K562 (cell line): ENCODE measurements at regions not wholly inside any gene's neighbourhood (a gene's known extent, or its start where the extent isn't known, plus 50 kb on each side); places are given as distances from the start of the nearest gene placed in this dataset.

Source experiments
- EP300 ChIP-seq: IDR thresholded peaks from 2 replicates; pipeline ENCODE4 v1.6.1; 2012; ENCODE audit warnings: low read length, improper control_type of control experiment
- SMAD3 ChIP-seq: fragments of 450-650 bp; formaldehyde crosslinking; conservative IDR thresholded peaks from 2 replicates; pipeline ENCODE4 v1.4.0; 2020; ENCODE audit warnings: mild to moderate bottlenecking
- TF ChIP-seq, protein P1 (sequence below): conservative IDR thresholded peaks from 2 replicates; pipeline ENCODE4 v1.6.1; 2011; ENCODE audit warnings: low read depth, mild to moderate bottlenecking, low read length; ENCODE audit not compliant: control insufficient read depth
- TF ChIP-seq, protein P2 (sequence below), 3 experiments: IDR thresholded peaks in 2 of 3; conservative IDR thresholded peaks in 1 of 3; 2 replicates each; pipeline ENCODE4 v1.5.1; 2011 to 2012; ENCODE audit warnings: low read length in 3 of 3, mild to moderate bottlenecking in 3 of 3, control low read depth in 2 of 3, improper control_type of control experiment in 1 of 3, inconsistent platforms in 1 of 3, low read depth in 1 of 3, mixed read lengths in 1 of 3, moderate library complexity in 1 of 3; ENCODE audit not compliant: insufficient read depth in 2 of 3

DNA sequence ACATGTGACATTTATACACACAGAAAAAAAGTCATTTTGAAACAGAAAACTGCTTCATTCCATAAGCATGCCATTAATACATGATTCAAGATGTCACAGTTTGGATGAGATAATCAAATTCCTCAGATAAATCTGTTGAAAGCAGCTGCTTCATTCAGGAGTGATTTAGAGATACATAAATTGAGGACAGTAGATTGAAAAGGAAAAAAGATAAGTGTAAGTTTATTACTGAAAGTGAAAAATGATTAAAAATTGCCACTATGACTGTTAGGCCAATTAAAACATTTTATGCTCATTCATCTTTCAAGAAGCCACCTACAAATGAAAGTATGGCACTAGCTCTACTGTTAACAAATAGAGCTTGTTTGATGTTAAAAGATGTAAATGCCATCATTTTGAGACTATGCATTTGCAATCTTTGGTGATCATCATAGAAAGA lies 136.9 kb upstream of the CDK6 start:
- TF ChIP-seq SMAD3 = no peak
- TF ChIP-seq, protein P1, sequence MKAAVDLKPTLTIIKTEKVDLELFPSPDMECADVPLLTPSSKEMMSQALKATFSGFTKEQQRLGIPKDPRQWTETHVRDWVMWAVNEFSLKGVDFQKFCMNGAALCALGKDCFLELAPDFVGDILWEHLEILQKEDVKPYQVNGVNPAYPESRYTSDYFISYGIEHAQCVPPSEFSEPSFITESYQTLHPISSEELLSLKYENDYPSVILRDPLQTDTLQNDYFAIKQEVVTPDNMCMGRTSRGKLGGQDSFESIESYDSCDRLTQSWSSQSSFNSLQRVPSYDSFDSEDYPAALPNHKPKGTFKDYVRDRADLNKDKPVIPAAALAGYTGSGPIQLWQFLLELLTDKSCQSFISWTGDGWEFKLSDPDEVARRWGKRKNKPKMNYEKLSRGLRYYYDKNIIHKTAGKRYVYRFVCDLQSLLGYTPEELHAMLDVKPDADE = no peak
- TF ChIP-seq, protein P2, sequence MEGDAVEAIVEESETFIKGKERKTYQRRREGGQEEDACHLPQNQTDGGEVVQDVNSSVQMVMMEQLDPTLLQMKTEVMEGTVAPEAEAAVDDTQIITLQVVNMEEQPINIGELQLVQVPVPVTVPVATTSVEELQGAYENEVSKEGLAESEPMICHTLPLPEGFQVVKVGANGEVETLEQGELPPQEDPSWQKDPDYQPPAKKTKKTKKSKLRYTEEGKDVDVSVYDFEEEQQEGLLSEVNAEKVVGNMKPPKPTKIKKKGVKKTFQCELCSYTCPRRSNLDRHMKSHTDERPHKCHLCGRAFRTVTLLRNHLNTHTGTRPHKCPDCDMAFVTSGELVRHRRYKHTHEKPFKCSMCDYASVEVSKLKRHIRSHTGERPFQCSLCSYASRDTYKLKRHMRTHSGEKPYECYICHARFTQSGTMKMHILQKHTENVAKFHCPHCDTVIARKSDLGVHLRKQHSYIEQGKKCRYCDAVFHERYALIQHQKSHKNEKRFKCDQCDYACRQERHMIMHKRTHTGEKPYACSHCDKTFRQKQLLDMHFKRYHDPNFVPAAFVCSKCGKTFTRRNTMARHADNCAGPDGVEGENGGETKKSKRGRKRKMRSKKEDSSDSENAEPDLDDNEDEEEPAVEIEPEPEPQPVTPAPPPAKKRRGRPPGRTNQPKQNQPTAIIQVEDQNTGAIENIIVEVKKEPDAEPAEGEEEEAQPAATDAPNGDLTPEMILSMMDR (IDR thresholded peaks at IDR 0.05 in 2 of 3, conservative IDR thresholded peaks at IDR 0.05 in 1 of 3; ENCODE audit: insufficient read depth in 2 of 3, low read depth in 1 of 3, low read length in 3 of 3) = no peak
- no peak for TF ChIP-seq EP300
